HepG2 (cell line): ENCODE measurements at regions not wholly inside any gene's neighbourhood (a gene's known extent, or its start where the extent isn't known, plus 50 kb on each side); places are given as distances from the start of the nearest gene placed in this dataset.

Source experiments
- ATAC-seq: fragments of 200-7000 bp; cut with Tn5 transposase; 3 replicates; pipeline ENCODE4 v1.9.1; 2020; ENCODE audit warnings: mild to moderate bottlenecking, moderate library complexity
- BruUV-seq: library from RNA; stranded (reverse); fragments of 400-500 nt; replicated peaks from 2 replicates; lab custom pipeline; 2021; lab: Mats Ljungman, UMichigan
- CTCF ChIA-PET: fragments of 300-600 bp; formaldehyde crosslinking; extraction: SDS; loops from one replicate; lab custom pipeline; 2021; ENCODE audit warnings: low total read pairs, inconsistent platforms, low intra/inter-chr PET ratio; lab: Yijun Ruan, JAX
- POLR2A ChIA-PET: fragments of 350-600 bp; sonication (Branson Sonifier 250); formaldehyde crosslinking; loops from one replicate; lab custom pipeline; 2020; ENCODE audit warnings: antibody characterized with exemption, inconsistent platforms; lab: Yijun Ruan, JAX
- DNase-seq: peaks from one replicate; pipeline ENCODE4 v3.0.0-alpha.2; 2015; ENCODE audit warnings: low spot score
- FAIRE-seq: peaks from 3 replicates; lab custom pipeline; 2011; peaks lifted over from hg19 to GRCh38; lab: Jason Lieb, UNC
- H2AFZ ChIP-seq: one replicate; pipeline ENCODE4 v1.6.1; 2011; ENCODE audit warnings: low read length, inconsistent platforms
- H3K27ac ChIP-seq: fragments of 300-600 bp; 3 replicates; pipeline ENCODE4 v1.8.0; 2011; ENCODE audit warnings: mixed run types, mild to moderate bottlenecking, mixed read lengths, low read length, inconsistent platforms; ENCODE audit not compliant: insufficient read depth; ENCODE audit errors: extremely low read length
- H3K27me3 ChIP-seq, 2 experiments: fragments of 200-600 bp in 1 of 2; 2 replicates in 1 of 2; 3 replicates in 1 of 2; pipeline versions ENCODE4 v1.6.0 to v1.8.0; 2011; ENCODE audit warnings: low read length in 2 of 2, mild to moderate bottlenecking in 2 of 2, moderate library complexity in 2 of 2, inconsistent platforms in 1 of 2; ENCODE audit not compliant: insufficient read depth in 2 of 2, control insufficient read depth in 1 of 2
- H3K36me3 ChIP-seq, 2 experiments: fragments of 200-600 bp in 1 of 2; replicated peaks in 1 of 2; 2 replicates in 1 of 2; 3 replicates in 1 of 2; pipeline versions ENCODE4 v1.5.1 to v1.8.0; 2011; ENCODE audit warnings: low read length in 2 of 2, inconsistent platforms in 1 of 2; ENCODE audit not compliant: insufficient read depth in 2 of 2, control insufficient read depth in 1 of 2
- H3K4me1 ChIP-seq: 2 replicates; pipeline ENCODE4 v1.5.1; 2012; ENCODE audit warnings: low read length, inconsistent platforms; ENCODE audit not compliant: insufficient read depth
- H3K4me2 ChIP-seq: 2 replicates; pipeline ENCODE4 v1.6.0; 2011; ENCODE audit warnings: low read depth, low read length, inconsistent platforms
- H3K4me3 ChIP-seq, 3 experiments: fragments of 200-600 bp in 1 of 3; sonication (generic), shearing (Covaris generic) in 1 of 3; replicated peaks in 1 of 3; 2 replicates each; pipeline ENCODE4 v1.5.1; 2011 to 2016; ENCODE audit warnings: low read length in 3 of 3, inconsistent platforms in 2 of 3, low read depth in 2 of 3, mild to moderate bottlenecking in 2 of 3, control low read depth in 1 of 3, mixed read lengths in 1 of 3; ENCODE audit not compliant: insufficient read depth in 1 of 3
- H3K79me2 ChIP-seq: one replicate; pipeline ENCODE4 v1.6.1; 2011; ENCODE audit warnings: low read length, inconsistent platforms; ENCODE audit not compliant: insufficient read depth
- H3K9ac ChIP-seq: 2 replicates; pipeline ENCODE4 v1.6.0; 2011; ENCODE audit warnings: mild to moderate bottlenecking, low read depth, low read length, inconsistent platforms; ENCODE audit not compliant: insufficient read depth
- H3K9me3 ChIP-seq: 2 replicates; pipeline ENCODE4 v1.5.1; 2012; ENCODE audit warnings: mild to moderate bottlenecking, low read length
- H4K20me1 ChIP-seq: 2 replicates; pipeline ENCODE4 v1.6.0; 2011; ENCODE audit warnings: inconsistent platforms, mild to moderate bottlenecking, low read length, moderate library complexity; ENCODE audit not compliant: insufficient read depth
- ATAD3A ChIP-seq: sonication (generic); formaldehyde crosslinking; IDR thresholded peaks from 2 replicates; pipeline ENCODE4 v1.4.0; 2020; ENCODE audit warnings: missing genetic modification reagents
- CEBPZ ChIP-seq: IDR thresholded peaks from 2 replicates; pipeline ENCODE4 v1.6.1; 2012; ENCODE audit warnings: low read length, improper control_type of control experiment
- GTF2F1 ChIP-seq: fragments of 150-350 bp; IDR thresholded peaks from 2 replicates; pipeline ENCODE4 v1.6.1; 2014; ENCODE audit warnings: low read length
- HOXA9 ChIP-seq: sonication (generic); formaldehyde crosslinking; IDR thresholded peaks from 2 replicates; pipeline ENCODE4 v1.8.1; 2022; ENCODE audit warnings: missing genetic modification reagents, mild to moderate bottlenecking, moderate library complexity, borderline replicate concordance
- PHF8 ChIP-seq: sonication (generic); formaldehyde crosslinking; IDR thresholded peaks from 2 replicates; pipeline ENCODE4 v1.5.0; 2020; ENCODE audit warnings: missing genetic modification reagents
- PRPF4 ChIP-seq: fragments of 200-400 bp; formaldehyde crosslinking; IDR thresholded peaks from 2 replicates; pipeline ENCODE4 v1.6.1; 2016; ENCODE audit warnings: low read length, low read depth; ENCODE audit not compliant: poor library complexity, severe bottlenecking
- U2AF2 ChIP-seq: fragments of 200-400 bp; formaldehyde crosslinking; IDR thresholded peaks from 2 replicates; pipeline ENCODE4 v1.6.1; 2017; ENCODE audit warnings: low read depth, mild to moderate bottlenecking, low read length
- ZBTB1 ChIP-seq: sonication (generic); formaldehyde crosslinking; IDR thresholded peaks from 2 replicates; pipeline ENCODE4 v1.4.0; 2020; ENCODE audit warnings: missing genetic modification reagents, borderline replicate concordance
- ZBTB38 ChIP-seq: sonication (generic); formaldehyde crosslinking; IDR thresholded peaks from 2 replicates; pipeline ENCODE4 v1.5.1; 2020; ENCODE audit warnings: mild to moderate bottlenecking, missing genetic modification reagents
- ZBTB7A ChIP-seq: sonication (generic); formaldehyde crosslinking; IDR thresholded peaks from 2 replicates; pipeline ENCODE4 v1.8.0; 2022; ENCODE audit warnings: mild to moderate bottlenecking, missing genetic modification reagents
- ZEB1 ChIP-seq: IDR thresholded peaks from 2 replicates; pipeline ENCODE4 v1.6.1; 2012; ENCODE audit warnings: mild to moderate bottlenecking, low read depth, inconsistent platforms; ENCODE audit not compliant: insufficient replicate concordance
- ZFP37 ChIP-seq: sonication (generic); formaldehyde crosslinking; IDR thresholded peaks from 2 replicates; pipeline ENCODE4 v1.4.0; 2020; ENCODE audit warnings: missing genetic modification reagents, borderline replicate concordance
- ZFYVE20 ChIP-seq: sonication (generic); formaldehyde crosslinking; IDR thresholded peaks from 2 replicates; pipeline ENCODE4 v1.8.0; 2023; ENCODE audit warnings: low read depth, mild to moderate bottlenecking, moderate library complexity, missing genetic modification reagents, borderline replicate concordance
- ZNF205 ChIP-seq: IDR thresholded peaks from 2 replicates; pipeline ENCODE4 v1.6.1; 2018; ENCODE audit warnings: missing biosample characterization, missing genetic modification reagents
- ZNF331 ChIP-seq: sonication (generic); formaldehyde crosslinking; IDR thresholded peaks from 2 replicates; pipeline ENCODE4 v1.4.0; 2020; ENCODE audit warnings: missing genetic modification reagents
- ZNF577 ChIP-seq: sonication (generic); formaldehyde crosslinking; IDR thresholded peaks from 2 replicates; pipeline ENCODE4 v1.4.0; 2020; ENCODE audit warnings: mild to moderate bottlenecking, low read depth, missing genetic modification reagents, borderline replicate concordance
- WGBS: methylation state at CpG from one replicate; pipeline ENCODE4 v1.1.6; 2017; ENCODE audit warnings: low lambda C conversion rate; 5-methylcytosine and 5-hydroxymethylcytosine counted together
- in situ Hi-C: cut with HindIII; loops from 2 replicates; pipeline ENCODE4 v1.10.0; 2017; ENCODE audit warnings: low pct_unique_long_range_greater_than_20kb; ENCODE audit not compliant: extremely low pct_ligation_motif_present
- intact Hi-C: fragments of 100-400 bp; cut with micrococcal nuclease; formaldehyde crosslinking; loops from one replicate; pipeline ENCODE4 v1.10.0; 2022; ENCODE audit not compliant: unreplicated experiment
- TF ChIP-seq, protein P1 (sequence below): sonication (generic); formaldehyde crosslinking; conservative IDR thresholded peaks from 2 replicates; pipeline ENCODE4 v1.8.0; 2022; ENCODE audit warnings: low read depth, missing genetic modification reagents

DNA sequence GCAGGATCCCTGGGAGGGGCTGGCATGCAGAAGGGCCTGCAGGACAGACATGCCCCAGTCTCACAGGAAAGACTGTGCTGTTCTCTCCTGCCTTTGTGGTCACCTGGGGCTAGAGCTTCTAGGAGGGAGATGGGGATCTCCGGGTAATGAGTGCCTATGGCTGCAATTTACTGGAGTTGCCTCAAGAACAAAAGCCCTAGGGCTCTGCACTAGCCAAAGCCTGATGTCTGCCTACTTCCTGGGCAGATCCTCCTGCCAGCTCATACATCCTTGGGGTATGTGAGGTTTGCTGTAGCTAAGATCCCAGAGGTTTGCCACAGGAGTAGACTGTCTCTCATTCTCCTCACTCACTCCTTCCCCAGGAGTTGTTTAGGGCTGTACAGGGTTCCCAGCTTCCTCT, 106.9 kb upstream of the PPFIA2 start:
- no peak overlapping the region for H3K4me3 ChIP-seq
- H4K20me1 ChIP-seq = no peaks in the 10 kb centered on the region
- no peak overlapping the region for H3K27ac ChIP-seq
- no peaks in the 10 kb centered on the region for H3K79me2 ChIP-seq
- intact Hi-C loops (no loop called here), in situ Hi-C loops (no loop called here)
- TF ChIP-seq ATAD3A (CRISPR knock-in tag) = no peak
- TF ChIP-seq ZNF577 = no peak
- H3K9ac ChIP-seq = no peak overlapping the region
- DNase-seq (no peak), FAIRE-seq (no peak), ATAC-seq (no peak)
- H2AFZ ChIP-seq = no peak overlapping the region
- no peaks in the 10 kb centered on the region; a peak in 1 of 5 replicates for H3K27me3 ChIP-seq
- H3K9me3 ChIP-seq = no peaks in the 10 kb centered on the region
- no CpG with 5 or more reads among the region's 1 CpG for WGBS
- H3K4me2 ChIP-seq = no peak overlapping the region
- POLR2A ChIA-PET = no interaction called here
- CTCF ChIA-PET = no interaction called here
- no peaks in the 10 kb centered on the region for H3K4me1 ChIP-seq
- no peaks in the 10 kb centered on the region for H3K36me3 ChIP-seq
- BruUV-seq = no TSS peak

DNA sequence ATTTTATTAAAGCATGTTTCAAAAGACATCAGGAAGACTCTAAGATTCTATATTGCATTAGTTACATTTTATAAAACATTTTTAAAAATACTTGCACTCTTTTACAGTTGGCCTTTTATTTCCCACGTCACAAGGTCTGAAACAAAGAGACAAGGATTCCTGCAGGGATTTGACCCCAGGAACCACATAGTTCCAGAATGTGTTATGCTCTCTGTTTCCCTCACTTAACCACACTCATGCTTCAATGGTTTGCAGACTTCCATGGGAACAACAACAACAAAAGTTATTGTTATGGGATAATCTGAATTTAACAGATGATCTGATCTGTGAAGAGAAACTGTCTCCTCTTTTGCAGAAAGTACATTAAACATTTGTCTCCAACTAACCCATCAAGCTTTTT, 104.3 kb upstream of the PPFIA2 start:
- H3K27ac ChIP-seq = no peak overlapping the region
- H3K27me3 ChIP-seq = no peaks in the 10 kb centered on the region
- in situ Hi-C loops (no loop called here), intact Hi-C loops (no loop called here)
- no peaks in the 10 kb centered on the region for H3K36me3 ChIP-seq
- CTCF ChIA-PET = no interaction called here
- H3K79me2 ChIP-seq = no peaks in the 10 kb centered on the region
- H3K4me3 ChIP-seq = no peak overlapping the region
- H3K4me1 ChIP-seq = no peaks in the 10 kb centered on the region
- TF ChIP-seq ZFP37 (no peak), HOXA9 (CRISPR knock-in tag) (no peak), ZBTB7A (CRISPR knock-in tag) (no peak), ZEB1 (no peak), PHF8 (no peak), PRPF4 (no peak), CEBPZ (no peak), ZBTB1 (no peak), GTF2F1 (no peak), U2AF2 (no peak), ZNF331 (CRISPR knock-in tag) (no peak), ZFYVE20 (CRISPR knock-in tag) (no peak), ZBTB38 (CRISPR knock-in tag) (no peak), ZNF205 (CRISPR knock-in tag) (no peak)
- TF ChIP-seq, protein P1, sequence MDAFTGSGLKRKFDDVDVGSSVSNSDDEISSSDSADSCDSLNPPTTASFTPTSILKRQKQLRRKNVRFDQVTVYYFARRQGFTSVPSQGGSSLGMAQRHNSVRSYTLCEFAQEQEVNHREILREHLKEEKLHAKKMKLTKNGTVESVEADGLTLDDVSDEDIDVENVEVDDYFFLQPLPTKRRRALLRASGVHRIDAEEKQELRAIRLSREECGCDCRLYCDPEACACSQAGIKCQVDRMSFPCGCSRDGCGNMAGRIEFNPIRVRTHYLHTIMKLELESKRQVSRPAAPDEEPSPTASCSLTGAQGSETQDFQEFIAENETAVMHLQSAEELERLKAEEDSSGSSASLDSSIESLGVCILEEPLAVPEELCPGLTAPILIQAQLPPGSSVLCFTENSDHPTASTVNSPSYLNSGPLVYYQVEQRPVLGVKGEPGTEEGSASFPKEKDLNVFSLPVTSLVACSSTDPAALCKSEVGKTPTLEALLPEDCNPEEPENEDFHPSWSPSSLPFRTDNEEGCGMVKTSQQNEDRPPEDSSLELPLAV (CRISPR knock-in tag) = no peak
- no peak overlapping the region for H2AFZ ChIP-seq
- WGBS = 0% methylated on average over 1 of the region's 1 CpG
- POLR2A ChIA-PET = no interaction called here
- no peaks in the 10 kb centered on the region for H4K20me1 ChIP-seq
- no peaks in the 10 kb centered on the region for H3K9me3 ChIP-seq
- DNase-seq (no peak), ATAC-seq (no peak), FAIRE-seq (no peak)
- no peak overlapping the region for H3K9ac ChIP-seq
- H3K4me2 ChIP-seq = no peak overlapping the region
- BruUV-seq = no TSS peak
